ENCODE measurements at regions not wholly inside any gene's neighbourhood (a gene's known extent, or its start where the extent isn't known, plus 50 kb on each side); places are given as distances from the start of the nearest gene placed in this dataset.

- Mint-ChIP-seq H3K27me3 (ENCODE audit: unreplicated experiment) (peaks cover 2% of the 10 kb centered on the region), H3K36me3 (ENCODE audit: low read depth, unreplicated experiment) (no peaks in the 10 kb centered on the region), H3K27ac (ENCODE audit: unreplicated experiment) (no peak overlapping the region), H3K4me3 (ENCODE audit: unreplicated experiment) (no peak overlapping the region), H3K9me3 (ENCODE audit: unreplicated experiment) (no peaks in the 10 kb centered on the region), H3K4me1 (ENCODE audit: unreplicated experiment) (no peaks in the 10 kb centered on the region)
- no peak for TF ChIP-seq CTCF (IDR thresholded peaks at IDR 0.05; ENCODE audit: unreplicated experiment)
- no peak for DNase-seq (ENCODE audit: low spot score)
These were observed 477.4 kb upstream of the FZD8 start for GRCh38 chr10:36119455-36119854.

GRCh38 chr10:36118314-36118713, 476.2 kb upstream of the FZD8 start:
- no peak for TF ChIP-seq CTCF (IDR thresholded peaks at IDR 0.05; ENCODE audit: unreplicated experiment)
- Mint-ChIP-seq H3K36me3 (ENCODE audit: low read depth, unreplicated experiment) (no peaks in the 10 kb centered on the region), H3K27me3 (ENCODE audit: unreplicated experiment) (peaks cover 2% of the 10 kb centered on the region), H3K4me1 (ENCODE audit: unreplicated experiment) (no peaks in the 10 kb centered on the region), H3K9me3 (ENCODE audit: unreplicated experiment) (no peaks in the 10 kb centered on the region), H3K4me3 (ENCODE audit: unreplicated experiment) (no peak overlapping the region), H3K27ac (ENCODE audit: unreplicated experiment) (no peak overlapping the region)
- DNase-seq (ENCODE audit: low spot score): no peak

DNA sequence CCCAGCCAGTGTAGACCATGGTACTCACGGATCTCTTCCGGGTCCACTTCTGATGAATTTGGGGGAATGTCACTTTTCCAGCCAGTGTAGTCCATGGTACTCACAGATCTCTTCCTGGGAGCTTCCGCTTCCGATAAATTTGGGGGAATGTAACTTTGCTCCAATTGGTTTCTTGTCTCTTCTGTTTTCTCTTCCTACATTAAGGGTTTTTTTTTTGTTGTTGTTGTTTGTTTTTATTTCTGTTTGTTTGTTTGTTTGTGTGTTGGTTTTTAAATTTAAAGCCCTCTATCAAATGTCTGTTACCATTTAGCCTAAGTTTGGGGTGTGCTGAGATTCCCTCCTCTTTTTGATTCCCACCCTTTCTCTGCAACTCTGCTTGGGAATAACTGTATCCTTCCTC, 475.8 kb upstream of the FZD8 start:
- no peak for DNase-seq (ENCODE audit: low spot score)
- Mint-ChIP-seq H3K4me3 (ENCODE audit: unreplicated experiment) (no peak overlapping the region), H3K4me1 (ENCODE audit: unreplicated experiment) (no peaks in the 10 kb centered on the region), H3K9me3 (ENCODE audit: unreplicated experiment) (no peaks in the 10 kb centered on the region), H3K36me3 (ENCODE audit: low read depth, unreplicated experiment) (no peaks in the 10 kb centered on the region), H3K27me3 (ENCODE audit: unreplicated experiment) (peaks cover 2% of the 10 kb centered on the region), H3K27ac (ENCODE audit: unreplicated experiment) (no peak overlapping the region)
- no peak for TF ChIP-seq CTCF (IDR thresholded peaks at IDR 0.05; ENCODE audit: unreplicated experiment)

GRCh38 chr10:36117231-36117630, 475.1 kb upstream of the FZD8 start:
- no peak overlapping the region for H3K4me3 Mint-ChIP-seq (ENCODE audit: unreplicated experiment)
- no peaks in the 10 kb centered on the region for H3K9me3 Mint-ChIP-seq (ENCODE audit: unreplicated experiment)
- no peak for TF ChIP-seq CTCF (IDR thresholded peaks at IDR 0.05; ENCODE audit: unreplicated experiment)
- peaks cover 2% of the 10 kb centered on the region for H3K27me3 Mint-ChIP-seq (ENCODE audit: unreplicated experiment)
- H3K36me3 Mint-ChIP-seq (ENCODE audit: low read depth, unreplicated experiment): no peaks in the 10 kb centered on the region
- DNase-seq (ENCODE audit: low spot score): no peak
- H3K27ac Mint-ChIP-seq (ENCODE audit: unreplicated experiment): no peak overlapping the region
- no peaks in the 10 kb centered on the region for H3K4me1 Mint-ChIP-seq (ENCODE audit: unreplicated experiment)

- no peak for TF ChIP-seq CTCF (IDR thresholded peaks at IDR 0.05; ENCODE audit: unreplicated experiment)
- Mint-ChIP-seq H3K4me1 (ENCODE audit: unreplicated experiment) (no peaks in the 10 kb centered on the region), H3K27me3 (ENCODE audit: unreplicated experiment) (peaks cover 2% of the 10 kb centered on the region), H3K9me3 (ENCODE audit: unreplicated experiment) (no peaks in the 10 kb centered on the region), H3K36me3 (ENCODE audit: low read depth, unreplicated experiment) (no peaks in the 10 kb centered on the region), H3K4me3 (ENCODE audit: unreplicated experiment) (no peak overlapping the region), H3K27ac (ENCODE audit: unreplicated experiment) (no peak overlapping the region)
- no peak for DNase-seq (ENCODE audit: low spot score)
These were observed 474.6 kb upstream of the FZD8 start for GRCh38 chr10:36116731-36117130.

Measured in endothelial cell (in vitro differentiated cells).